OCI-LY1 (cell line): ENCODE measurements at regions not wholly inside any gene's neighbourhood (a gene's known extent, or its start where the extent isn't known, plus 50 kb on each side); places are given as distances from the start of the nearest gene placed in this dataset.

Experiments used
- H2AFZ ChIP-seq: fragments of 200-600 bp; sonication (generic), shearing (Covaris generic); 2 replicates; pipeline ENCODE4 v1.6.0; 2014; ENCODE audit warnings: antibody characterized with exemption, mild to moderate bottlenecking, low read length
- H3F3A ChIP-seq: fragments of 200-600 bp; sonication (generic), shearing (Covaris generic); 2 replicates; pipeline ENCODE4 v1.6.0; 2014; ENCODE audit warnings: mild to moderate bottlenecking, antibody characterized with exemption, low read length, moderate library complexity; ENCODE audit not compliant: insufficient read depth
- H3K27ac ChIP-seq: fragments of 200-600 bp; sonication (generic); 2 replicates; pipeline ENCODE4 v1.5.1; 2014; ENCODE audit warnings: low read length, mixed run types, mild to moderate bottlenecking, low read depth; ENCODE audit not compliant: poor library complexity, severe bottlenecking
- H3K27me3 ChIP-seq: fragments of 200-600 bp; sonication (generic); 2 replicates; pipeline ENCODE4 v1.6.0; 2014; ENCODE audit warnings: antibody characterized with exemption, mild to moderate bottlenecking, low read length, moderate library complexity; ENCODE audit not compliant: insufficient read depth
- H3K36me3 ChIP-seq: fragments of 200-600 bp; sonication (generic); 2 replicates; pipeline ENCODE4 v1.6.1; 2014; ENCODE audit warnings: mild to moderate bottlenecking, antibody characterized with exemption, low read length, moderate library complexity, mixed read lengths; ENCODE audit not compliant: insufficient read depth
- H3K4me1 ChIP-seq: fragments of 200-600 bp; sonication (generic); 2 replicates; pipeline ENCODE4 v1.5.1; 2014; ENCODE audit warnings: mild to moderate bottlenecking, low read length, moderate library complexity; ENCODE audit not compliant: insufficient read depth, severe bottlenecking
- H3K4me2 ChIP-seq: fragments of 200-600 bp; sonication (generic), shearing (Covaris generic); 2 replicates; pipeline ENCODE4 v1.6.1; 2014; ENCODE audit warnings: low read length
- H3K4me3 ChIP-seq: fragments of 200-600 bp; sonication (generic); 2 replicates; pipeline ENCODE4 v1.5.1; 2014; ENCODE audit warnings: low read length, low read depth, mild to moderate bottlenecking, mixed read lengths; ENCODE audit not compliant: poor library complexity, severe bottlenecking
- H3K79me2 ChIP-seq: fragments of 200-600 bp; shearing (Covaris generic); 2 replicates; pipeline ENCODE4 v1.6.1; 2016; ENCODE audit warnings: mixed run types, low read length, mixed read lengths; ENCODE audit not compliant: insufficient read depth
- H3K9ac ChIP-seq: fragments of 200-600 bp; sonication (generic), shearing (Covaris generic); 2 replicates; pipeline ENCODE4 v1.6.1; 2014; ENCODE audit warnings: mild to moderate bottlenecking, low read length, mixed read lengths
- H3K9me2 ChIP-seq: fragments of 200-600 bp; sonication (generic), shearing (Covaris generic); 2 replicates; pipeline ENCODE4 v1.6.1; 2014; ENCODE audit warnings: low read depth, mild to moderate bottlenecking, low read length, mixed read lengths
- H3K9me3 ChIP-seq: fragments of 200-600 bp; shearing (Covaris generic); 2 replicates; pipeline ENCODE4 v1.6.1; 2014; ENCODE audit warnings: low read length, mixed read lengths
- H4K20me1 ChIP-seq: fragments of 200-600 bp; sonication (generic), shearing (Covaris generic); 2 replicates; pipeline ENCODE4 v1.6.0; 2016; ENCODE audit warnings: mild to moderate bottlenecking, low read length; ENCODE audit not compliant: insufficient read depth
- EZH2 ChIP-seq: fragments of 200-600 bp; sonication (generic), shearing (Covaris generic); IDR thresholded peaks from 2 replicates; pipeline ENCODE4 v1.8.0; 2017; ENCODE audit warnings: borderline replicate concordance, mixed run types, mild to moderate bottlenecking, antibody characterized with exemption, low read length, moderate library complexity, mixed read lengths
- TF ChIP-seq, protein P1 (sequence below): fragments of 200-600 bp; sonication (generic), shearing (Covaris generic); IDR thresholded peaks from 2 replicates; pipeline ENCODE4 v1.5.1; 2017; ENCODE audit warnings: mild to moderate bottlenecking, antibody characterized with exemption, low read length, moderate library complexity, mixed read lengths

DNA sequence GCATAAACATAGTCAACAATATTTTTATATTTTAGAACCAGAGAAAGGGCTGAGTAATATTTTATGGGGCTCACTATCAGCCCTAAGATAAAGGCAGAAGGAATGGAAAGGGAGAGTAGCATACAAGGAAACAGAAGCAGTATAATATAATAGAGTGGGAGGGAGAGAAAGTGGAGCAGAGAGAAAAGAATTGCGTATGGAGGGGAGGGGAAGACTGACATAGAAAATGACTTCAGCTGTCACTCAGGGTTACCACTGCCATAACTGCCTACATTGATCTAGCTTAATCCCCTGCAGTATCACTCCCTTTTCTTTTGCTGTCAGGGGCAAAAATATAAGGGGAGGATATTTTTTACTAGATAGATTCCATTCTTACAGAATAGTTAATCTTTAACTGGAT lies 1133.5 kb upstream of the MAP3K7 start:
- H3F3A ChIP-seq = no peaks in the 10 kb centered on the region
- H3K4me1 ChIP-seq = no peaks in the 10 kb centered on the region
- H3K9me3 ChIP-seq = no peaks in the 10 kb centered on the region
- TF ChIP-seq, protein P1, sequence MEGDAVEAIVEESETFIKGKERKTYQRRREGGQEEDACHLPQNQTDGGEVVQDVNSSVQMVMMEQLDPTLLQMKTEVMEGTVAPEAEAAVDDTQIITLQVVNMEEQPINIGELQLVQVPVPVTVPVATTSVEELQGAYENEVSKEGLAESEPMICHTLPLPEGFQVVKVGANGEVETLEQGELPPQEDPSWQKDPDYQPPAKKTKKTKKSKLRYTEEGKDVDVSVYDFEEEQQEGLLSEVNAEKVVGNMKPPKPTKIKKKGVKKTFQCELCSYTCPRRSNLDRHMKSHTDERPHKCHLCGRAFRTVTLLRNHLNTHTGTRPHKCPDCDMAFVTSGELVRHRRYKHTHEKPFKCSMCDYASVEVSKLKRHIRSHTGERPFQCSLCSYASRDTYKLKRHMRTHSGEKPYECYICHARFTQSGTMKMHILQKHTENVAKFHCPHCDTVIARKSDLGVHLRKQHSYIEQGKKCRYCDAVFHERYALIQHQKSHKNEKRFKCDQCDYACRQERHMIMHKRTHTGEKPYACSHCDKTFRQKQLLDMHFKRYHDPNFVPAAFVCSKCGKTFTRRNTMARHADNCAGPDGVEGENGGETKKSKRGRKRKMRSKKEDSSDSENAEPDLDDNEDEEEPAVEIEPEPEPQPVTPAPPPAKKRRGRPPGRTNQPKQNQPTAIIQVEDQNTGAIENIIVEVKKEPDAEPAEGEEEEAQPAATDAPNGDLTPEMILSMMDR = no peak
- no peak overlapping the region for H2AFZ ChIP-seq
- H3K27ac ChIP-seq = no peak overlapping the region
- H3K4me3 ChIP-seq = no peak overlapping the region
- H3K4me2 ChIP-seq = no peak overlapping the region
- H3K9me2 ChIP-seq = no peaks in the 10 kb centered on the region
- no peaks in the 10 kb centered on the region for H3K36me3 ChIP-seq
- no peak overlapping the region for H3K9ac ChIP-seq
- no peaks in the 10 kb centered on the region for H3K27me3 ChIP-seq
- no peaks in the 10 kb centered on the region for H4K20me1 ChIP-seq
- H3K79me2 ChIP-seq = no peaks in the 10 kb centered on the region

DNA sequence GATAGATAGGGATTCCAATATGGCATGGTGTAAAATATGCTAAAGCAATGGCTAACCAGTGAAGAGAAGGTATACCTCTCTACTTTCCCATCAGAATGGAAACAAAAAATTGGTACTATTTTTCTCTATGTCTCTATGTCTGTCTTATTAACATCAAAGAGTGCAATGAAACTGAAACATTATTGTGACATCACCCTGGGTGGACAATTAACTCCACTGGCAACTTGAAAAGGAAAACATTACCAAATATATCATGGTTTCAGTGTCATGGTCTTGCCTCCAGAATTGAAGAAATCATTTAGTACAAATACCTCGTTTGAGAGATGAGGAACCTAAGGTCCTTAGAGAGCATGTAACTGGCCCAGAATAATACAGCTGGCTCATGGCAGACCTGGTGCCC lies 1132.5 kb upstream of the MAP3K7 start:
- Histone ChIP-seq H3K27ac (no peak overlapping the region), H3K9me2 (no peaks in the 10 kb centered on the region), H3K79me2 (no peaks in the 10 kb centered on the region), H3K4me2 (no peak overlapping the region), H3K27me3 (no peaks in the 10 kb centered on the region), H2AFZ (no peak overlapping the region), H3K4me3 (no peak overlapping the region), H3K4me1 (no peaks in the 10 kb centered on the region), H3K9ac (no peak overlapping the region), H3F3A (no peaks in the 10 kb centered on the region), H3K9me3 (no peaks in the 10 kb centered on the region), H3K36me3 (no peaks in the 10 kb centered on the region), H4K20me1 (no peaks in the 10 kb centered on the region)
- TF ChIP-seq, protein P1 = no peak
- TF ChIP-seq EZH2 = no peak

DNA sequence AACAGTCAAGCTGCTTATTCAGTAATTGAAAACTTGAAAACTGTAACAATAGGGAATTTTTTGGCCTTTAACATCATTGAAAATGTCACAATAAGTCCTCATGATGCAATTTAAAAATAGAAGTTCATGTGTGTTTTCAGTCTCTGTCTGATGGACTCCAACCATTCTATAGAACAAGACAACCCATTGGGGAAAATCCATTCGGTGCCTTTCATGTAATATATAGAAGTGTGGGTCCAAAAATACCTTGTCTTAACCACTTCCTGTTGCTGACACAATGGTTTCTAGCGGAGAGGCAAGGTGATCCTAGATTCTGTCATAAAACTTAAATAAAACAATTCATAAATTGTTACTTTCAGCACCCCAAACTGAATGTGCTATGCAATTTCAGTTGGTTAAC lies 1131.3 kb upstream of the MAP3K7 start:
- Histone ChIP-seq H3K79me2 (no peaks in the 10 kb centered on the region), H3K27ac (no peak overlapping the region), H3K9me3 (no peaks in the 10 kb centered on the region), H3F3A (no peaks in the 10 kb centered on the region), H3K4me2 (no peak overlapping the region), H3K4me3 (no peak overlapping the region), H3K36me3 (no peaks in the 10 kb centered on the region), H4K20me1 (no peaks in the 10 kb centered on the region), H3K9me2 (no peaks in the 10 kb centered on the region), H3K9ac (no peak overlapping the region), H3K27me3 (no peaks in the 10 kb centered on the region), H2AFZ (no peak overlapping the region), H3K4me1 (no peaks in the 10 kb centered on the region)
- TF ChIP-seq EZH2 = no peak
- TF ChIP-seq, protein P1 = no peak
